Neural progenitor cell (in vitro differentiated cells): ENCODE measurements at regions not wholly inside any gene's neighbourhood (a gene's known extent, or its start where the extent isn't known, plus 50 kb on each side); places are given as distances from the start of the nearest gene placed in this dataset.
"Not testable (repeated sequence)": the region's sequence is repeated elsewhere in the genome, so short reads cannot be mapped to it uniquely, and the experiment has no call there.

Experiments
- EZH2phosphoT487 ChIP-seq: fragments of 200-600 bp; sonication (generic); IDR thresholded peaks from 2 replicates; pipeline ENCODE4 v1.6.1; 2017; ENCODE audit warnings: antibody characterized with exemption
- TF ChIP-seq, protein P1 (sequence below): fragments of 200-600 bp; sonication (generic); IDR thresholded peaks from 2 replicates; pipeline ENCODE4 v1.5.1; 2017; ENCODE audit warnings: antibody characterized with exemption, mild to moderate bottlenecking

DNA sequence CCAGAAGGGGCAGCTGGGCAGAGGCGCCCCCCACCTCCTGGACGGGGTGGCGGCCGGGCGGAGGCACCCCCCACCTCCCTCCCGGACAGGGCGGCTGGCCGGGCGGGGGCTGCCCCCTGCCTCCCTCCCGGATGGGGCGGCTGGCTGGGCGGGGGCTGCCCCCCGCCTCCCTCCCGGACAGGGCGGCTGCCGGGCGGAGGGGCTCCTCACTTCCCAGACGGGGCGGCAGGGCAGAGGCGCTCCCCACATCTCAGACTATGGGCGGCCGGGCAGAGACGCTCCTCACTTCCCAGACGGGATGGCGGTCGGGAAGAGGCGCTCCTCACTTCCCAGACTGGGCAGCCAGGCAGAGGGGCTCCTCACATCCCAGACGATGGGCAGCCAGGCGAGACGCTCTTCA is 93.0 kb downstream of the TMEM168 start:
- not testable (repeated sequence) for TF ChIP-seq EZH2phosphoT487
- TF ChIP-seq, protein P1, sequence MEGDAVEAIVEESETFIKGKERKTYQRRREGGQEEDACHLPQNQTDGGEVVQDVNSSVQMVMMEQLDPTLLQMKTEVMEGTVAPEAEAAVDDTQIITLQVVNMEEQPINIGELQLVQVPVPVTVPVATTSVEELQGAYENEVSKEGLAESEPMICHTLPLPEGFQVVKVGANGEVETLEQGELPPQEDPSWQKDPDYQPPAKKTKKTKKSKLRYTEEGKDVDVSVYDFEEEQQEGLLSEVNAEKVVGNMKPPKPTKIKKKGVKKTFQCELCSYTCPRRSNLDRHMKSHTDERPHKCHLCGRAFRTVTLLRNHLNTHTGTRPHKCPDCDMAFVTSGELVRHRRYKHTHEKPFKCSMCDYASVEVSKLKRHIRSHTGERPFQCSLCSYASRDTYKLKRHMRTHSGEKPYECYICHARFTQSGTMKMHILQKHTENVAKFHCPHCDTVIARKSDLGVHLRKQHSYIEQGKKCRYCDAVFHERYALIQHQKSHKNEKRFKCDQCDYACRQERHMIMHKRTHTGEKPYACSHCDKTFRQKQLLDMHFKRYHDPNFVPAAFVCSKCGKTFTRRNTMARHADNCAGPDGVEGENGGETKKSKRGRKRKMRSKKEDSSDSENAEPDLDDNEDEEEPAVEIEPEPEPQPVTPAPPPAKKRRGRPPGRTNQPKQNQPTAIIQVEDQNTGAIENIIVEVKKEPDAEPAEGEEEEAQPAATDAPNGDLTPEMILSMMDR = not testable (repeated sequence)
